NCI-H69 (cell line): ENCODE measurements at regions not wholly inside any gene's neighbourhood (a gene's known extent, or its start where the extent isn't known, plus 50 kb on each side); places are given as distances from the start of the nearest gene placed in this dataset.

Source experiments
- DNase-seq: peaks from one replicate; lab custom pipeline; 2025; lab: John Stamatoyannopoulos, UW

GRCh38 chr2:172153156-172153555, 50.5 kb upstream of the DLX2 start:
- no peak for DNase-seq

- DNase-seq: no peak
Measured at GRCh38 chr2:172153757-172154156, 51.1 kb upstream of the DLX2 start.

GRCh38 chr2:172155752-172156151, 53.1 kb upstream of the DLX2 start:
- DNase-seq: no peak

GRCh38 chr2:172160839-172161238, 58.1 kb upstream of the DLX2 start:
- DNase-seq: no peak

- DNase-seq: no peak
Measured at GRCh38 chr2:172162225-172162733, 59.6 kb upstream of the DLX2 start.

GRCh38 chr2:172162739-172163336, 60.1 kb upstream of the DLX2 start:
- DNase-seq: no peak

DNA sequence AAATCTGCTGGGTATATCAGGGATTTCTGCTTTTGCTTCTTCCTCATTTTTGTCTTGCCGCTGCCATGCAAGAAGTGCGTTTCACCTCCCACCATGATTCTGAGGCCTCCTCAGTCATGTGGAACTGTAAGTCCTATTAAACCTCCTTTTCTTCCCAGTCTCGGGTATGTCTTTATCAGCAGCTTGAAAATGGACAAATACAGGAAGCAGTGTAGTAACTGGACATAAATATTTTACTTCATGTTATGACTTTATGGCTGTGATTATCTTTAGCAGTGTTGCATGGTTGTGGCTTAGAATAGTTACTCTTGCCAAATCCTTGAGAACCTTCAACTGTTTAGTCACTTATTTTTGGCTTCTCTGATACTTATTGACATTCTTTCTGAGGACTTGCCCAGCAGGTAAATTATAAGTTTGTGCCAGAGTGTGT, 66.2 kb upstream of the DLX2 start:
- DNase-seq: no peak

GRCh38 chr2:172169611-172170010, 66.9 kb upstream of the DLX2 start:
- no peak for DNase-seq

DNA sequence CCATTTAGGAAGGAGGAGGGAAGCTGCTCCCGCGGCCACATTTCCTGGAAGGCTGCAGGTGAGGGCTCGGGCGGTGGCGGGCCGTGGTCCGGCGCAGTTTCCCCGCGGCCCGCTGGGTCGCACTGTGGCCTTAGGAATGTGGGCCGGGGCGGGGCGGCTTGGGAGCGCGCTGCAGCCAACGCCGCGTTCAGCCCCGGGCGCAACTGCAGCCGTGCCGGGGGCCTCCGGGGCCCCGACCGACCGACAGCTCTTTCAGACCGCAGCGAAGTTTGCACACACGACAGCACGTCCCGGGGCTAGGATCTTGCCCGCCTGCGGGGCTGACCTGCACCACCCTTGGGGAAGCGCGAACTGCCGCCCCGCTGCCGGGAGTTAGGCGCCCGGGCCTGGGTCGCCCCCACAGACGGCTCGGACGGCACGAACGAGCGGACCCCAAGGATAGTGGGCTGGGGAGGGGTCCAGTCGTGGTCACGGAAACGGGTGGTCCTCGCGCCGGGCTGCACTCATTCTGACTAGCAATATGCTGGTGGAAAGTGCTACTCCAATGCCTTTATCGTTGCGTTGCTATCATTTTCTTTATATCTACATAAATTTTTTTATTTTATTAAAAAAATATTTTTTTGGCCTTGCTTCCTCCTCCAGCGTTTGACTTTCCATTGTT, 69.9 kb upstream of the DLX2 start:
- peak; percentile 85 for DNase-seq

GRCh38 chr2:172173174-172173706, 70.5 kb upstream of the DLX2 start:
- DNase-seq: peak; percentile 6

DNA sequence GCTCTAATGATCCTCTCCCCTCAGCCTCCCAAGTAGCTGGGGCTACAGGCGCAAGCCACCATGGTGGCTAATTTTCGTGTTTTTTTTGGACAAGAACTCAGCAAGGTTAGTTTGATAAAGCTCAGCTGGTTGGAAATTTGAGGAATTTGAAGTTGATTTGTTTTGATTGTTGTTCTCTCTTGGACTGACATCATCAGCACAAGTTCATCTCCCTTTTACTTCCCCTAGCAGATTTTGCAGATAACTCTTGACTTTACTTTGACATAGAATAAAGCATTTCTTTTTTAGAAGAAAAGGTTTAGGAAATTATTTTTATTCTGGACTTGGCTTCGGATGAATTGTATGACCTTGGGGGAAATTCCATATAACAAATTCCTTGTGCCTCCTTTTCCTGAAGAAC, 74.9 kb upstream of the DLX2 start:
- no peak for DNase-seq

DNA sequence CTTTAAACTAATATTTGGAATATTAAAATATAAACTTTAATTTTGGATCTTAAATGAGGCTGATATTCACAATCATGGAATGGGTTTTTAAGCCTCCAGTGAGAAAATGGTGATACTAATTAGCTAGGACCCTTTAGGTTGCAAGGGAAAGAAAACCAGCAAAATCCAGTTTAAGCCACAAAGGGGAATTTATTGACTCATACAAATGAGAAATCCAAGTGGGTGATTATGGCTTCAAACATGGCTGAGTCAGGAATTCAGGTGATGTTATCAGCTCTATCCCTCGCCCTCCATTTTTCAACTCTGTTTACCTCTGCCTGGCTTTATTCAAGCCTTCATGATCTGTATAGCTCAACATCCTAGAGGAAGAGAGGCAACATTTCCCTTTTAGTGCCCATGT, 75.3 kb upstream of the DLX2 start:
- DNase-seq: no peak

GRCh38 chr2:172179045-172179701, 76.5 kb upstream of the DLX2 start:
- peak; percentile 5 for DNase-seq

GRCh38 chr2:172181840-172182239, 79.1 kb upstream of the DLX2 start:
- DNase-seq: no peak

DNA sequence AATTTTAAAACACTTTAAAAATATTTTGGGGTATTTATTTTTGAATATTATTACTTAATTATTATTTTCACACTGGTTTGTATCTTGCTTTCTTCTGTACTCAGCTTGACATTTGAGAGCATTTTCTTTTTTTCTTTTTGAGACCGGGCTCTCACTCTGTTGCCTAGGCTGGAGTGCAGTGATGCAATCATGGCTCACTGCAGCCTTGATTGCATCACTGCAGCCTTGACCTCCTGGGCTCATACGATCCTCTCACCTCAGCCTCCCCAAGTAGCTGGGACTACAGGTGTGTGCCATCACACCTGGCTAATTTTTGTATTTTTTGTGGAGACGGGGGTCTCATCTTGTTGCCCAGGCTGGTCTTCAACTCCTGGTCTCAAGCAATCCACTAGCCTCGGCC, 79.9 kb upstream of the DLX2 start:
- DNase-seq: no peak

- DNase-seq: no peak
Measured at GRCh38 chr2:172193331-172194089, 90.8 kb upstream of the DLX2 start.

- no peak for DNase-seq
Measured at GRCh38 chr2:172195836-172196376, 93.2 kb upstream of the DLX2 start.

GRCh38 chr2:172196768-172197431, 94.2 kb upstream of the DLX2 start:
- no peak for DNase-seq

DNA sequence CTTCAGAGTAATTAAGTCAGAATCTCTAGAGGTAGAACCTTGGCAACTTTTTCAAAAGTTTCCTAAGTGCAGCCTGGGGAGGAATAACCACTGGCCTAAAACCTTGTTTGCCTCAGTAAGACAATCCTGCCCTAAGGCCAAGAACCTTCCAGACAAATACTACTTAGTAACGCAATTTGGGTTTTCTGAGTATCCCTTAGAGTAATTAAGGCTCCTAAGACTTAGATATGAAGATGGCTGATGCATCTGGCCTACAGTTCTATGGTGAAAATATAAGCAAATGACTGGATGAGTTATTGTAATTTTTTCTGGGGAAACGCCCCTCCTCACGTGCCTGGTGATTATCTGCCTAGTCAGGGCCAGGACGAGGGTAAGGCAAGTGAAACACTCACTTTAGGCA, 95.7 kb upstream of the DLX2 start:
- no peak for DNase-seq

- DNase-seq: no peak
Measured at GRCh38 chr2:172198908-172199307, 96.2 kb upstream of the DLX2 start.

GRCh38 chr2:172200495-172201085, 97.9 kb upstream of the DLX2 start:
- peak; percentile 3 for DNase-seq
